HCT116 (cell line): ENCODE measurements at regions not wholly inside any gene's neighbourhood (a gene's known extent, or its start where the extent isn't known, plus 50 kb on each side); places are given as distances from the start of the nearest gene placed in this dataset.

ENCODE experiments used
- ATAC-seq: fragments of 200-7000 bp; cut with Tn5 transposase; 2 replicates; pipeline ENCODE4 v1.9.1; 2020; ENCODE audit warnings: mild to moderate bottlenecking, moderate library complexity
- BruUV-seq: library from RNA; stranded (reverse); fragments of 400-500 nt; replicated peaks from 2 replicates; lab custom pipeline; 2021; lab: Mats Ljungman, UMichigan
- CTCF ChIA-PET: fragments of 300-600 bp; sonication (Branson Sonifier 250); formaldehyde crosslinking; loops from one replicate; lab custom pipeline; 2021; ENCODE audit warnings: antibody characterized with exemption; lab: Charles Lee
- POLR2A ChIA-PET: fragments of 300-600, 350-600 bp; sonication (Branson Sonifier 250); formaldehyde crosslinking; loops from one replicate; lab custom pipeline; 2021; ENCODE audit warnings: antibody characterized with exemption; lab: Charles Lee
- RAD21 ChIA-PET, 2 experiments: fragments of 300-600 bp; sonication (Branson Sonifier 250); formaldehyde crosslinking; loops; one replicate each; lab custom pipeline; 2023; ENCODE audit warnings: low total read pairs in 2 of 2; ENCODE audit not compliant: uncharacterized antibody in 2 of 2, unreplicated experiment in 2 of 2, low non-redundant PET in 1 of 2; lab: Charles Lee
- DNase-seq: peaks from one replicate; pipeline ENCODE4 v3.0.0-alpha.2; 2010; ENCODE audit warnings: low read depth, low spot score
- H2AFZ ChIP-seq: fragments of 200-600 bp; shearing (Covaris generic), sonication (generic); 2 replicates; pipeline ENCODE4 v1.6.1; 2017; ENCODE audit warnings: low read depth, mixed run types, mixed read lengths, antibody characterized with exemption, low read length; ENCODE audit not compliant: poor library complexity, severe bottlenecking
- H3K27ac ChIP-seq: 2 replicates; pipeline ENCODE4 v1.5.1; 2012; ENCODE audit warnings: low read depth, low read length
- H3K27me3 ChIP-seq: fragments of 200-600 bp; sonication (generic); 2 replicates; pipeline ENCODE4 v1.6.1; 2016; ENCODE audit warnings: mixed run types, low read length, mixed read lengths; ENCODE audit not compliant: insufficient read depth
- H3K36me3 ChIP-seq, 2 experiments: fragments of 200-500 bp in 1 of 2; fragments of 200-600 bp in 1 of 2; sonication (Bioruptor generic) in 1 of 2; sonication (generic) in 1 of 2; 2 replicates each; pipeline versions ENCODE4 v1.5.1 to v1.6.1; 2014 to 2016; ENCODE audit warnings: low read length in 2 of 2, inconsistent platforms in 1 of 2, mixed read lengths in 1 of 2, mixed run types in 1 of 2; ENCODE audit not compliant: insufficient read depth in 2 of 2, control insufficient read depth in 1 of 2
- H3K4me1 ChIP-seq, 2 experiments: fragments of 200-600 bp in 1 of 2; sonication (generic) in 1 of 2; 2 replicates each; pipeline versions ENCODE4 v1.5.1 to v1.6.1; 2012 to 2017; ENCODE audit warnings: low read length in 2 of 2, inconsistent platforms in 1 of 2, mild to moderate bottlenecking in 1 of 2, mixed read lengths in 1 of 2, mixed run types in 1 of 2, moderate library complexity in 1 of 2; ENCODE audit not compliant: insufficient read depth in 2 of 2, control insufficient read depth in 1 of 2
- H3K4me2 ChIP-seq: fragments of 200-600 bp; sonication (generic); 2 replicates; pipeline ENCODE4 v1.6.1; 2017; ENCODE audit warnings: mixed run types, low read length, mixed read lengths
- H3K4me3 ChIP-seq, 2 experiments: fragments of 200-600 bp in 1 of 2; sonication (generic) in 1 of 2; replicated peaks in 1 of 2; 2 replicates each; pipeline ENCODE4 v1.5.1; 2011 to 2016; ENCODE audit warnings: low read length in 2 of 2, control low read depth in 1 of 2, low read depth in 1 of 2, mild to moderate bottlenecking in 1 of 2, mixed read lengths in 1 of 2, mixed run types in 1 of 2
- H3K79me2 ChIP-seq: fragments of 200-600 bp; sonication (generic); 2 replicates; pipeline ENCODE4 v1.6.1; 2017; ENCODE audit warnings: mild to moderate bottlenecking, mixed run types, low read length, moderate library complexity, mixed read lengths; ENCODE audit not compliant: insufficient read depth
- H3K9ac ChIP-seq: fragments of 200-600 bp; sonication (generic); 2 replicates; pipeline ENCODE4 v1.6.1; 2016; ENCODE audit warnings: low read length, mixed read lengths
- H3K9me2 ChIP-seq: fragments of 200-600 bp; sonication (generic), shearing (Covaris generic); 2 replicates; pipeline ENCODE4 v1.6.1; 2017; ENCODE audit warnings: mixed run types, mild to moderate bottlenecking, moderate library complexity; ENCODE audit not compliant: insufficient read depth
- H3K9me3 ChIP-seq, 2 experiments: fragments of 200-500 bp in 1 of 2; fragments of 200-600 bp in 1 of 2; sonication (Bioruptor generic) in 1 of 2; sonication (generic) in 1 of 2; 2 replicates each; pipeline ENCODE4 v1.6.1; 2014 to 2017; ENCODE audit warnings: low read length in 2 of 2, mixed read lengths in 2 of 2, inconsistent platforms in 1 of 2, low read depth in 1 of 2, mild to moderate bottlenecking in 1 of 2, mixed run types in 1 of 2, moderate library complexity in 1 of 2; ENCODE audit not compliant: control insufficient read depth in 1 of 2, insufficient read depth in 1 of 2
- H4K20me1 ChIP-seq: fragments of 200-600 bp; sonication (generic), shearing (Covaris generic); 2 replicates; pipeline ENCODE4 v1.6.1; 2017; ENCODE audit warnings: mixed run types, mild to moderate bottlenecking, moderate library complexity; ENCODE audit not compliant: insufficient read depth
- CEBPB ChIP-seq: IDR thresholded peaks from 2 replicates; pipeline ENCODE4 v1.6.1; 2012; ENCODE audit warnings: low read depth
- EGR1 ChIP-seq: IDR thresholded peaks from 2 replicates; pipeline ENCODE4 v1.6.1; 2012; ENCODE audit warnings: low read depth
- ELF1 ChIP-seq: IDR thresholded peaks from 2 replicates; pipeline ENCODE4 v1.6.1; 2012; ENCODE audit warnings: low read depth, borderline replicate concordance
- POLR2A ChIP-seq: IDR thresholded peaks from 2 replicates; pipeline ENCODE4 v1.7.0; 2011; ENCODE audit warnings: borderline replicate concordance; ENCODE audit not compliant: insufficient read depth, insufficient read length; ENCODE audit errors: extremely low read depth
- POLR2AphosphoS5 ChIP-seq: IDR thresholded peaks from 2 replicates; pipeline ENCODE4 v1.6.1; 2011; ENCODE audit warnings: mild to moderate bottlenecking, low read depth, low read length, moderate library complexity
- RAD21 ChIP-seq: IDR thresholded peaks from 2 replicates; pipeline ENCODE4 v1.6.1; 2012; ENCODE audit warnings: low read depth, mild to moderate bottlenecking
- SIN3A ChIP-seq: IDR thresholded peaks from 2 replicates; pipeline ENCODE4 v1.6.1; 2012; ENCODE audit warnings: low read depth
- SP1 ChIP-seq: IDR thresholded peaks from 2 replicates; pipeline ENCODE4 v1.6.1; 2012; ENCODE audit warnings: low read depth
- SRF ChIP-seq: IDR thresholded peaks from 2 replicates; pipeline ENCODE4 v1.6.1; 2012; ENCODE audit warnings: low read depth
- YY1 ChIP-seq: IDR thresholded peaks from 2 replicates; pipeline ENCODE4 v1.6.1; 2011; ENCODE audit warnings: low read length, low read depth, moderate library complexity, mild to moderate bottlenecking; ENCODE audit not compliant: insufficient replicate concordance; ENCODE audit errors: extremely low read depth
- ZBTB33 ChIP-seq: IDR thresholded peaks from 2 replicates; pipeline ENCODE4 v1.6.1; 2011; ENCODE audit warnings: mild to moderate bottlenecking, low read length, moderate library complexity; ENCODE audit not compliant: insufficient replicate concordance; ENCODE audit errors: extremely low read depth
- intact Hi-C: fragments of 100-400 bp; cut with micrococcal nuclease; formaldehyde crosslinking; loops from 2 replicates; pipeline ENCODE4 v1.10.0; 2022

GRCh38 chr12:87270919-87271318 lies 758.3 kb downstream of the C12orf50 start:
- no peaks in the 10 kb centered on the region for H3K9me3 ChIP-seq
- DNase-seq, result no peak
- ChIA-PET CTCF (no interaction called here), POLR2A (no interaction called here), RAD21 (no interaction called here)
- TF ChIP-seq EGR1, result no peak
- no peak for TF ChIP-seq CEBPB
- TF ChIP-seq ZBTB33, result no peak
- no peak for TF ChIP-seq SRF
- TF ChIP-seq ELF1, result no peak
- TF ChIP-seq SIN3A, result no peak
- TF ChIP-seq POLR2A, result no peak
- TF ChIP-seq SP1, result no peak
- TF ChIP-seq YY1, result no peak
- no peak for TF ChIP-seq POLR2AphosphoS5
- no peak for TF ChIP-seq RAD21
- no peak for ATAC-seq
- H3K79me2 ChIP-seq, result no peaks in the 10 kb centered on the region
- H3K9me2 ChIP-seq, result no peaks in the 10 kb centered on the region
- intact Hi-C loops, result loop anchor here (5.0 to 10.0 kb wide), 3 partner anchors 576 to 724 kb away; no protein-coding TSS in a partner anchor
- no peak overlapping the region for H2AFZ ChIP-seq
- H3K36me3 ChIP-seq, result no peaks in the 10 kb centered on the region
- no TSS peak for BruUV-seq
- H3K27me3 ChIP-seq, result no peaks in the 10 kb centered on the region
- no peak overlapping the region for H3K4me2 ChIP-seq
- H3K27ac ChIP-seq, result no peak overlapping the region
- no peaks in the 10 kb centered on the region for H3K4me1 ChIP-seq
- H4K20me1 ChIP-seq, result no peaks in the 10 kb centered on the region
- H3K9ac ChIP-seq, result no peak overlapping the region
- no peak overlapping the region for H3K4me3 ChIP-seq
